SH-SY5Y (cell line): ENCODE measurements at regions not wholly inside any gene's neighbourhood (a gene's known extent, or its start where the extent isn't known, plus 50 kb on each side); places are given as distances from the start of the nearest gene placed in this dataset.

ENCODE experiments used
- GATA2 ChIP-seq: IDR thresholded peaks from 2 replicates; pipeline ENCODE4 v1.6.1; 2011; ENCODE audit warnings: mild to moderate bottlenecking, low read depth, low read length
- GATA3 ChIP-seq: IDR thresholded peaks from 2 replicates; pipeline ENCODE4 v1.6.1; 2011; ENCODE audit warnings: low read depth, mild to moderate bottlenecking, low read length, moderate library complexity

- no peak for TF ChIP-seq GATA2
- no peak for TF ChIP-seq GATA3
Observed at GRCh38 chr11:38304926-38305325, 1706.9 kb upstream of the RAG2 start.
